Vagina (tissue), 2 donors: ENCODE measurements at regions not wholly inside any gene's neighbourhood (a gene's known extent, or its start where the extent isn't known, plus 50 kb on each side); places are given as distances from the start of the nearest gene placed in this dataset.

Experiments
- CTCF ChIP-seq, 3 experiments: fragments of 450-650 bp in 2 of 3; fragments of 200-600 bp in 1 of 3; sonication (generic) in 1 of 3; IDR thresholded peaks; one replicate each; pipeline ENCODE4 v1.5.1; 2017 to 2019; ENCODE audit warnings: antibody characterized with exemption in 3 of 3, mild to moderate bottlenecking in 2 of 3, moderate library complexity in 2 of 3
- POLR2A ChIP-seq, 2 donors: fragments of 450-650 bp; IDR thresholded peaks; one replicate each; pipeline ENCODE4 v1.6.1; 2017; ENCODE audit warnings: antibody characterized with exemption in 2 of 2, mild to moderate bottlenecking in 2 of 2, moderate library complexity in 2 of 2
- POLR2AphosphoS5 ChIP-seq, 2 donors: sonication (generic); formaldehyde crosslinking; IDR thresholded peaks; one replicate each; pipeline ENCODE4 v1.9.0; 2017; ENCODE audit warnings: antibody characterized with exemption in 2 of 2, mild to moderate bottlenecking in 2 of 2, low read depth in 1 of 2; ENCODE audit not compliant: insufficient read depth in 1 of 2

GRCh38 chr3:88623709-88624108 lies 473.9 kb downstream of the C3orf38 start:
- TF ChIP-seq CTCF (IDR thresholded peaks at IDR 0.05) (no peak), POLR2A (IDR thresholded peaks at IDR 0.05) (no peak), POLR2AphosphoS5 (IDR thresholded peaks at IDR 0.05; ENCODE audit: insufficient read depth in 1 of 2, low read depth in 1 of 2) (no peak)
